Neural crest cell (in vitro differentiated cells): ENCODE measurements at regions not wholly inside any gene's neighbourhood (a gene's known extent, or its start where the extent isn't known, plus 50 kb on each side); places are given as distances from the start of the nearest gene placed in this dataset.

Experiments
- DNase-seq: peaks from one replicate; pipeline ENCODE4 v3.0.0; 2021; ENCODE audit warnings: low read depth, mixed read lengths, low spot score
- H3K27ac Mint-ChIP-seq: one replicate; pipeline ENCODE4 v1.8.0; 2021; ENCODE audit warnings: mild to moderate bottlenecking, mixed read lengths; ENCODE audit not compliant: unreplicated experiment
- H3K27me3 Mint-ChIP-seq: 2 replicates; pipeline ENCODE4 v1.8.0; 2021; ENCODE audit warnings: low read depth, mild to moderate bottlenecking, mixed read lengths
- H3K36me3 Mint-ChIP-seq: 2 replicates; pipeline ENCODE4 v1.8.0; 2021; ENCODE audit warnings: low read depth, mild to moderate bottlenecking, mixed read lengths
- H3K4me1 Mint-ChIP-seq: 2 replicates; pipeline ENCODE4 v1.8.0; 2021; ENCODE audit warnings: mixed read lengths
- H3K4me3 Mint-ChIP-seq: one replicate; pipeline ENCODE4 v1.8.0; 2021; ENCODE audit warnings: mild to moderate bottlenecking, mixed read lengths
- H3K9me3 Mint-ChIP-seq: 2 replicates; pipeline ENCODE4 v1.8.0; 2021; ENCODE audit warnings: mixed read lengths
- CTCF ChIP-seq: fragments of 200-600 bp; sonication (generic); conservative IDR thresholded peaks from 2 replicates; pipeline ENCODE4 v1.5.0; 2021; ENCODE audit warnings: antibody characterized with exemption, mild to moderate bottlenecking

GRCh38 chr6:153613719-153614455, 425.2 kb upstream of the OPRM1 start:
- Mint-ChIP-seq H3K36me3 (no peaks in the 10 kb centered on the region), H3K4me1 (no peaks in the 10 kb centered on the region), H3K27ac (no peak overlapping the region), H3K4me3 (no peak overlapping the region), H3K27me3 (no peaks in the 10 kb centered on the region), H3K9me3 (no peaks in the 10 kb centered on the region)
- DNase-seq, result no peak
- no peak for TF ChIP-seq CTCF

DNA sequence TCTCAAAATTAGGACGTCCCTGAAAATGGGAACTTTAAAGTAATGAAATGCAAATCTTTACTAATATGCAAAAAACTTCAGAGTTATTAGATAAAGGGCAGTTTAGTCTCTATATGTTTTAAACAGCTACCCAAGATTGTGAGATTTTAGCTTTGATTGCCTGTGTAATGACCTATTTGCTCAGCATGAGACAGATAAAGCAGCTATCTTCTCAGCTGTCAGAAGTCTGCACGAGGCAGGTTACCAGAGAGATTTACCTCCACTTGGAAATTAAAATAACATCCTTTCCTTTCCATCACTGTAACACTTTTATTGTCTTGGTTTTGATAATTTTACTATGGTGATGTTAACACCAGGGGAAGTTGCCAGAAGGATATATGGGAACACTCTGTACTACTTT, 436.6 kb upstream of the OPRM1 start:
- TF ChIP-seq CTCF, result no peak
- no peaks in the 10 kb centered on the region for H3K4me1 Mint-ChIP-seq
- H3K4me3 Mint-ChIP-seq, result no peak overlapping the region
- no peaks in the 10 kb centered on the region for H3K27me3 Mint-ChIP-seq
- DNase-seq, result no peak
- no peak overlapping the region for H3K27ac Mint-ChIP-seq
- peaks cover 3% of the 10 kb centered on the region for H3K9me3 Mint-ChIP-seq
- H3K36me3 Mint-ChIP-seq, result no peaks in the 10 kb centered on the region

DNA sequence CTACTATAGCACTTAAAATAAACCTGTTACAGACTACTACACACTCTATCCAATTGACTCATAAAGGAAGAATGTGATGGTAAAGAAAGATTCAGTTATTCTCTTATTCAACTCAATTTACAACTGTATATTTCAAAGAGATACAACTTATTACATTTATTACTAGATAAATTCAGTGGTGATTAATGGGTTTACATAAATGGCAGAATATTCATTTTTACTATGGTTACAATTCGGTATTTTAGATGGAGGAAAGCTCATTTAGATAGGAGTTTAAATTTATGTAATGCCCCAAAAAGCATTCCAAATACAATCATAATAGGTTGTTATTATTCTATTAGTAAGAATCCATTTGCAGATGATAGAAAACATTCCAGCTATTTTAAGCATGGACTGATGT, 439.1 kb upstream of the OPRM1 start:
- Mint-ChIP-seq H3K4me1 (no peaks in the 10 kb centered on the region), H3K27ac (no peak overlapping the region), H3K9me3 (no peaks in the 10 kb centered on the region), H3K27me3 (no peaks in the 10 kb centered on the region), H3K4me3 (no peak overlapping the region), H3K36me3 (no peaks in the 10 kb centered on the region)
- no peak for TF ChIP-seq CTCF
- DNase-seq, result no peak

GRCh38 chr6:153595903-153596302, 443.1 kb upstream of the OPRM1 start:
- DNase-seq, result no peak
- H3K27ac Mint-ChIP-seq, result no peak overlapping the region
- no peaks in the 10 kb centered on the region for H3K4me1 Mint-ChIP-seq
- H3K4me3 Mint-ChIP-seq, result no peak overlapping the region
- no peaks in the 10 kb centered on the region for H3K9me3 Mint-ChIP-seq
- H3K27me3 Mint-ChIP-seq, result no peaks in the 10 kb centered on the region
- H3K36me3 Mint-ChIP-seq, result no peaks in the 10 kb centered on the region
- no peak for TF ChIP-seq CTCF

GRCh38 chr6:153594871-153595270, 444.2 kb upstream of the OPRM1 start:
- no peak for TF ChIP-seq CTCF
- Mint-ChIP-seq H3K4me3 (no peak overlapping the region), H3K27ac (no peak overlapping the region), H3K27me3 (no peaks in the 10 kb centered on the region), H3K36me3 (no peaks in the 10 kb centered on the region), H3K9me3 (no peaks in the 10 kb centered on the region), H3K4me1 (no peaks in the 10 kb centered on the region)
- no peak for DNase-seq
